Tongue (tissue), 1 donor: ENCODE measurements at regions not wholly inside any gene's neighbourhood (a gene's known extent, or its start where the extent isn't known, plus 50 kb on each side); places are given as distances from the start of the nearest gene placed in this dataset.
A peak's percentile ranks its signal among the peaks of the same experiment; 100 is the strongest.
"Not testable (repeated sequence)": the region's sequence is repeated elsewhere in the genome, so short reads cannot be mapped to it uniquely, and the experiment has no call there.

Experiments used
- DNase-seq: peaks from one replicate; pipeline ENCODE4 v3.0.0-alpha.2; 2015

GRCh38 chr3:3902161-3902560 is 102.9 kb downstream of the LRRN1 start:
- no peak for DNase-seq

DNA sequence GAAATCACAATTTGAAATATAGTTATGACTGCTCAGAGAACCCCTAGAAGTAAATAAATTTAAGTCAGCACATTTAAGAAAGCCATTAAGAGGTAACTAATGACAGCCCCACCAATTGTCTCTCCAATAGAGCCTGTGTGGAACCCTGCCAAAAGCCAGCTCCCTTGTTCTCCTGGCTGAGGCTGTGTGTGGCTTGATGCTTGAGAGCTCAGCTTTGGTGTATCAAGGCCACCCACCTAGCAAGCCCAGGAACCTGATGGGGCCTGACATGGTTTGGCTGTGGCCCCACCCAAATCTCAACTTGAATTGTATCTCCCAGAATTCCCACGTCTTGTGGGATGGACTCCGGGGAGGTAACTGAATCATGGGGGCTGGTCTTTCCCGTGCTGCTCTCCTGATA is 106.9 kb downstream of the LRRN1 start:
- DNase-seq, result no peak

DNA sequence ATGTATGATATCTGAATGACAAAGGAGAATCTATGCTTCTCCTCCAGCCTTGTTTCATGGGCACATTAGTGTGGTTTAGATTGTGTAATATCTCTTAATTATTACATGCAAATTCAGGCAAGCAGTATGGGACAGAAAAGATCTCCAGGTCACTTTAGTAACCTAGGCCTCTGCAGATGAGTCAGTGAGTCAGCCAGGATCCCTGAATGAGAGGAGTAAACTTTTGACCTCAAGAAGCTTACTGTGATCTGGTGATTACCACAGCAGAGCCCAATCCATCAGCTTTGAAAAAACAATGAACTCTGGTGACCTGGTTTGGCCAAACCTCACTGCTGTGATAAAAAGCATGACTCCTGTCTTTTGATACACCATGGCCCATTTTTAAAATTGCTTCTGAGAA is 107.8 kb downstream of the LRRN1 start:
- DNase-seq, result no peak

DNA sequence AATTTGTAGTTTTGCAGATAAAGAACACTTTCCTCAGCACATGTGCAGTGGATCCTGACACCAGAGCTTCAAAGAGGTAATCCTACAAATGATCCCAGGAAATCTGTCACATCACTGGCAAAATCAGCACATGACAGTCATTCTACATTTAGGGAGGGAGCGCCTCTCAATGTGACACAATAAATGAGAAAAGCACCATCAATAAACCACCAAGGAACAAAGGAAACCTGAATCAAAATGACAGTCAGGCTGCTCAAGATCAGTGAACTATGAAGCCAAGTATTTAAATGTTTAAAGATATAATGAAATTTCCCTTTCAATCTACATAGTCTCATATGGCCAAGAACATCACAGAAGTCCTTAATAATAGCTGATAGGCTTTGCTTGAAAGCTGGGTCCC is 119.5 kb downstream of the LRRN1 start:
- no peak for DNase-seq

DNA sequence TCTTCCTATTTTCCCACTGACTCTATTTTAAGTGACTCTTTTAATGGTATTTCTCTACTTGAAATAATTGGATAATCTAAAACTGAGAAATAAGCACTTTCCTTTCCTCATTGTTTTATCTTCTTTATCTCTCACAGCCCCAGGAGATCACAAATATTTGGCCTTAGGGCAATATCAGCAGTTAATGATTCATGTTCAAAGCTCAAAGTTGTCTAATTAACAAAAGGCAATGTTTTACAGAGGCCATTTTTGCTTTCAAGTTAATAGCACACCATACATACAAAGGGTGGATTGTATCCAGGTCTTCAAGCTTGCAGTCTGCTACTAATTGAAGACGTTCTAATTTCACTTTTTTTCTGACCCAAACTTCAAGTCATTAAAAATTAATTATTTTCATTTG is 120.1 kb downstream of the LRRN1 start:
- no peak for DNase-seq

GRCh38 chr3:3923619-3924018 is 124.4 kb downstream of the LRRN1 start:
- no peak for DNase-seq

DNA sequence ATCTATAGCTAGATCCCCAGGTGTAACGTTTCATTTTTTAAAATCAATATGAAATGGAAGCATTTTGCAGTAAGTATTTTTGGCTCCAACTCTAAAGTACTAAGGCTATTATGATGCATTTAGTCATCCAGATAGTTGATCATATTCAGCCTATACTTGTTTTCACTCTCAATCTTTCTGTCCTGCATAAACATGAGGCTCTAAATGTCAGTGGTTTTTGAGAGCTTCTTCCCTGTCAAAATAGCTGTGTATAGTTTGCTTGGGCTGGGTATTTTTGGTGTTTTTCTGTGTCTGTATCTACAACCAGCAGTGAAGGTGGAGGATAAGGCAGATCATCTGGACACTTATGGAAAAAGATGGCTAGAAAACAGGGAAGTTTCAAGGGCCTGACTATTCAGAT is 128.0 kb downstream of the LRRN1 start:
- DNase-seq, result no peak

DNA sequence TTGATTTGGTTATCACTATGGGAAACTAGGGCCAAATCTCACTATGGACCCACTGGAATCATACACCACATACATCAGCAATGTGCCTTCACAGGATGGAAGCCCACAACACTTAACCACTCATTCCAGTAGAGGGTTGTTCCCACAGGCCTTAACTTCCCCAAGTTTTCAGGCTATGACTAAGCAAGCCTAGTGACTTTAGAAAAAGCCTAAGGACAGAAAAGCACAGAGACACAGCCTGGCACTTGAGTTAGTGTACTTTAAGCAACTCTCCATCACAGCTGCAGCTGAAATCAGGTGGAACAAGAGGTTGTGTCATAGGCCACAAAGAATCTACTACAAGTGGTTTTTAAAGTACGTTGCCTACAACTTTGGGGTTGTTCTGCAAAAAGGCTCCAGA is 128.7 kb downstream of the LRRN1 start:
- no peak for DNase-seq

- not testable (repeated sequence) for DNase-seq
These were observed 142.1 kb downstream of the LRRN1 start for GRCh38 chr3:3941380-3941779.

- no peak for DNase-seq
These were observed 151.8 kb downstream of the LRRN1 start for GRCh38 chr3:3951071-3951470.

GRCh38 chr3:3951501-3951900 is 152.3 kb downstream of the LRRN1 start:
- no peak for DNase-seq

- not testable (repeated sequence) for DNase-seq
These were observed 163.6 kb downstream of the LRRN1 start for GRCh38 chr3:3962867-3963266.

DNA sequence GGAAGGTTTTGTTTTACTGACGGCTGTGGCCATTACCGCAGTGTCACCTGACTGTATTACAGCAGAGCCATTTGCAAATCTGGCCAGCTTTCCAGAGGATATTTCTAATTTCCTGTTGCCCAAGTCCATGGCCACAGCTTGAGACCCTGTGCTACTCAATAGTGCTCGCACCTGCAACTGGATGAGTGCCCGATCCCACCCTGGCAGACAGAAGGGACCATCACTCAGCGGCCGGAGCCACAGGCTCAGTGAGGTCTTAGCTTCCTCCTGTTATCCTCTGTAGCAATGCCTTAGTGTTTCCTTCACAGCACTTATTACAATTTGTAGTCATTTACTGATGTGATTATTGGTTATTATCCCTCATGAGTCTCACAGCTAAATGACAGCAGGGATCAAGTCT is 184.8 kb downstream of the LRRN1 start:
- DNase-seq, result no peak

DNA sequence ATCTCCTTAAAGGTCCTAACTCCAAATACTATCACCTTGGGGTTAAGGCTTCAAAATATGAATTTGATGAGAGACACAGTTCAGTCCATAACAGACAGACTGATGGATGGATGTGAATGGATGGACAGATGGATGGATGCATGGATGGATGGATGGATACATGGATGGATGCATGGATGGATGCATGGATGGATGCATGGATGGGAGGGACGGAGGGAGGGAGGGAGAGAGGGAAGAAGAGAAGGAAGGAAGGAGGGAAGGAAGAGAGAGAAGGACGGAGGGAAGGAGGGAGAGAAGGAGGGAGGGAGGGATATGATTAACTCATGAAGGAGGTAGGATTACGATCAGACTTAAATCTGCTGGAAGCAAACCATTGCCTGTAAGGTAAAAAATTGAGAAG is 192.4 kb downstream of the LRRN1 start:
- no peak for DNase-seq

GRCh38 chr3:3992312-3992874 is 193.2 kb downstream of the LRRN1 start:
- DNase-seq, result no peak

DNA sequence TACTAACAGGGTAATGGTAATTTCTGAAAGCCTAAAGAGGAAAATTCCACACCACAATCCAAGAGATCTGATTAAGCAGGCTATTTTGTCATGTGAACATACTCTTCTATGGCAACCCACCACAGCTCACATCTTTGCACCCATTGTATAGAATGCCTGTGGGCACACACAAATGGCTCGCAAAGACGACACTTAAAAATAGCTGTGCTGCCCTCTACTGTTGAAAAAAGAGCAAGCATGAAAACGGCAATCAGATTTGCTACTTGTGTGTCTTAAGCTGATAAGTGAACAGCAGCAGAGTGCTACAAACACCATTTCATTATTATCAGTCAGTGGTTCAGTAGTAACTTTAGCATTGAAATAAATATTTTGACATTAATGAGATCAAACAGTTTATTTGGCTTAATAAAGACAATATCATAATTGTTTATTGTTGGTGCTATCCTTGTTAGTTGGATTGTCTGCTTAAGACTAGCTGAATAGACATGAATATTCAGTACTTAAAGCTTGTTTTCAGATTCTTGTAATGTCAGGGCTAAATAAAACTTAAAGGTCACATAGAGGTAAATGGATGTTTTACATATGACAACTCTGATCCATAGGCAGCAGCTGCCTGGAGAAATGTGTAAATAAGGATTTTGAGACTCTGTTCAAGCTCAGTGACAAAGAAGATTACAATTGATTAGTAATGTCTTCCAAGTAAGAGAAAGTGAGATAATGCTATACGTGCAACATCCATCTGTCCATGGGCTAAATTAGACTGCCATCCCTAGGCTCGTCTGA is 199.1 kb downstream of the LRRN1 start:
- peak; percentile 67 for DNase-seq

- not testable (repeated sequence) for DNase-seq
These were observed 200.1 kb downstream of the LRRN1 start for GRCh38 chr3:3999340-3999739.

DNA sequence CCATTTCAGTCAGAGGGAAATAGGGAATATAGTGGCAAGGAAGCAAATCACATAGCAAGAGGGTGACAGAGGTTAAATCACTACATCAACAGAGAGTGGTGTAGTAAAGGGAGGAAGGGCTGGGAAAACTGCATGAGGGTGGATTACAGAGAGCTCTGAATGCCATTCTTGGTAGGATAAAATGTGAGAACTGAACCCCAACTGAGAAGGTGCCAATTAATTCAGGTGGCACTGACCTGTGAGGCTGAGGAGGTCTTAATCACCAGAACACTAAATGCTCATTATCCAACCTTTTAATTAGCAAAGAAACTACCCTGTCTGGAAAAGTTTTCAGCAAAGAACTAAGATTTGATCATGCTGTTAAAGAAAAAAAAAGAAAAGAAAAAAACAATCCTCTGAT is 202.7 kb downstream of the LRRN1 start:
- no peak for DNase-seq

GRCh38 chr3:4006288-4006687 is 207.1 kb downstream of the LRRN1 start:
- DNase-seq, result no peak

DNA sequence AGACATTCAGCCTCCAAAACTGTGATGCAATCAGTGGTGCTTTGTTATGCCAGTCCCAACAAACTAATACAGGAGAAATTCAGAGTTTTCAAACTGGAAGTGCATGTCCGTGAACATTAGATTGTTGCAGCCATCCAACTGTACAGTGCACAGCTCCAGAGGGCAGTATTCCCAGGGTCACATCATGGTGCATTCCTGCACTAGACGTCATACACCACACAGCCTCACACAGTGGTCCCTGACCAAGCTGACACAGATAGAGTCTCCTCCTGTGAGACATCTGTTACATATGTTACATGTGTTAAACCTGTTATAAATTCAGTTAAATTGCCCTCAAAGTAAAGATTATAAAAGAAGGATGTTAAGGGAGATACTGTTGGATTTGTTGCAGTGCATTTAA is 209.0 kb downstream of the LRRN1 start:
- DNase-seq, result no peak

GRCh38 chr3:4011166-4011565 is 211.9 kb downstream of the LRRN1 start:
- DNase-seq, result no peak

DNA sequence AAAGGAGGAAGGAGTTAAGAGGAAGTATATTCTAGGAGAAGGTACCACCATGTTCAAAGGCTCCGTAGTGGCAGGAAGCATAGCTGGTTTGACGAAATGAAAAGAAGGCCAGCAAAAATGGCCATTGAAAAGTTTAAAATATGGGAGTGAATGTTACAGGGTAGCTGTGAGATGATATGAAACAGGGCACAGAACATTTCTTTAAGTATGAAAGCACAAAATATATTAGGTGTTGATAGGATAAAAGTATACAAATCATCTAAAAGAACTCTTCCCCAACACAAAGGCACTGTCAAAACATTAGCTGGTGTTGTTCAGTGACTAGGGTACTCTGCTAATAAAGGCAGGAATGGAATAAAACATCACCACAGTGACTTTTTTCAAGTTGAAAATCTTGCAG is 216.2 kb downstream of the LRRN1 start:
- DNase-seq, result no peak

DNA sequence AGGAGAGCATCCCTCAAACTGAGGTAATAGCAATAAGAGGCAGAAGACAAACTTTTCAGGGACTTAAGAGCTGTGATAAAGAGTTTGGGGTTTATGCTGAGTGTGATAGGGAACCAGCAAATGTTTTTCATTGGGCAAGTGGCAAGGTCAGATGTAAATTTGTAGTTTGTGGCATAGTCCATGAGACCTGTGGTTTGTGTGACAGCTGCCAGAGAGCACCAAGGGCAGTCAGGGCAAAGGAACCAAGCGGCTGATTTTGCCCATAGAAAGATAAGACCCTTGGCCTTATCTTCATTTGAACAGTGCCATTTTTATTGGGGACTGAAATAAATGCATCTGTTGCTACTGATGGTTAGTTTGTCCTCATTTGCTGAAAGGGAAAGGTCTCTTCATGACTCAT is 220.3 kb downstream of the LRRN1 start:
- DNase-seq, result no peak

GRCh38 chr3:4021162-4021561 is 221.9 kb downstream of the LRRN1 start:
- peak; percentile 22 for DNase-seq
